ENCODE measurements at regions not wholly inside any gene's neighbourhood (a gene's known extent, or its start where the extent isn't known, plus 50 kb on each side); places are given as distances from the start of the nearest gene placed in this dataset.
"Not testable (repeated sequence)": the region's sequence is repeated elsewhere in the genome, so short reads cannot be mapped to it uniquely, and the experiment has no call there.

GRCh38 chr2:7530001-7530400 lies 612.8 kb downstream of the RNF144A start:
- no peak for DNase-seq (ENCODE audit: low spot score)

GRCh38 chr2:7539077-7539476 lies 621.9 kb downstream of the RNF144A start:
- no peak for DNase-seq (ENCODE audit: low spot score)

- no peak for DNase-seq (ENCODE audit: low spot score)
Observed at GRCh38 chr2:7539760-7540159, 622.5 kb downstream of the RNF144A start.

- no peak for DNase-seq (ENCODE audit: low spot score)
Observed at GRCh38 chr2:7552825-7553570, 635.8 kb downstream of the RNF144A start.

GRCh38 chr2:7555260-7555659 lies 638.0 kb downstream of the RNF144A start:
- DNase-seq (ENCODE audit: low spot score), result no peak

- no peak for DNase-seq (ENCODE audit: low spot score)
Observed at GRCh38 chr2:7557376-7557775, 640.2 kb downstream of the RNF144A start.

GRCh38 chr2:7559791-7560190 lies 642.6 kb downstream of the RNF144A start:
- DNase-seq (ENCODE audit: low spot score), result no peak

GRCh38 chr2:7566382-7566881 lies 649.2 kb downstream of the RNF144A start:
- DNase-seq (ENCODE audit: low spot score), result no peak

GRCh38 chr2:7567116-7567515 lies 649.9 kb downstream of the RNF144A start:
- not testable (repeated sequence) for DNase-seq (ENCODE audit: low spot score)

GRCh38 chr2:7567646-7568045 lies 650.4 kb downstream of the RNF144A start:
- DNase-seq (ENCODE audit: low spot score), result no peak

- no peak for DNase-seq (ENCODE audit: low spot score)
Observed at GRCh38 chr2:7570247-7570646, 653.0 kb downstream of the RNF144A start.

- DNase-seq (ENCODE audit: low spot score), result no peak
Observed at GRCh38 chr2:7571701-7572100, 654.5 kb downstream of the RNF144A start.

GRCh38 chr2:7572450-7572849 lies 655.2 kb downstream of the RNF144A start:
- no peak for DNase-seq (ENCODE audit: low spot score)

GRCh38 chr2:7573166-7573825 lies 656.1 kb downstream of the RNF144A start:
- DNase-seq (ENCODE audit: low spot score), result no peak

- DNase-seq (ENCODE audit: low spot score), result no peak
Observed at GRCh38 chr2:7574385-7574784, 657.2 kb downstream of the RNF144A start.

GRCh38 chr2:7577769-7578168 lies 660.6 kb downstream of the RNF144A start:
- DNase-seq (ENCODE audit: low spot score), result no peak

- no peak for DNase-seq (ENCODE audit: low spot score)
Observed at GRCh38 chr2:7584017-7584416, 666.8 kb downstream of the RNF144A start.

GRCh38 chr2:7586898-7587297 lies 669.7 kb downstream of the RNF144A start:
- DNase-seq (ENCODE audit: low spot score), result no peak

GRCh38 chr2:7588295-7588694 lies 671.1 kb downstream of the RNF144A start:
- DNase-seq (ENCODE audit: low spot score), result no peak

- no peak for DNase-seq (ENCODE audit: low spot score)
Observed at GRCh38 chr2:7592618-7593140, 675.5 kb downstream of the RNF144A start.

- no peak for DNase-seq (ENCODE audit: low spot score)
Observed at GRCh38 chr2:7593360-7593759, 676.1 kb downstream of the RNF144A start.

- DNase-seq (ENCODE audit: low spot score), result no peak
Observed at GRCh38 chr2:7594211-7594610, 677.0 kb downstream of the RNF144A start.

GRCh38 chr2:7595206-7595605 lies 678.0 kb downstream of the RNF144A start:
- DNase-seq (ENCODE audit: low spot score), result no peak

All from HuH-7.5 (cell line).